ENCODE measurements at regions not wholly inside any gene's neighbourhood (a gene's known extent, or its start where the extent isn't known, plus 50 kb on each side); places are given as distances from the start of the nearest gene placed in this dataset.

GRCh38 chr3:3627114-3627513, 172.1 kb upstream of the LRRN1 start:
- DNase-seq, result no peak

- DNase-seq, result no peak
Observed at GRCh38 chr3:3625544-3626271, 173.5 kb upstream of the LRRN1 start.

GRCh38 chr3:3619815-3620214, 179.4 kb upstream of the LRRN1 start:
- no peak for DNase-seq

- no peak for DNase-seq
Observed at GRCh38 chr3:3618623-3619022, 180.6 kb upstream of the LRRN1 start.

- DNase-seq, result no peak
Observed at GRCh38 chr3:3615533-3615932, 183.7 kb upstream of the LRRN1 start.

- DNase-seq, result no peak
Observed at GRCh38 chr3:3610581-3611298, 188.5 kb upstream of the LRRN1 start.

- no peak for DNase-seq
Observed at GRCh38 chr3:3606321-3606720, 192.9 kb upstream of the LRRN1 start.

GRCh38 chr3:3605226-3605625, 194.0 kb upstream of the LRRN1 start:
- DNase-seq, result no peak

- no peak for DNase-seq
Observed at GRCh38 chr3:3603351-3603750, 195.9 kb upstream of the LRRN1 start.

- DNase-seq, result no peak
Observed at GRCh38 chr3:3600665-3601340, 198.4 kb upstream of the LRRN1 start.

- no peak for DNase-seq
Observed at GRCh38 chr3:3599016-3599415, 200.2 kb upstream of the LRRN1 start.

- DNase-seq, result no peak
Observed at GRCh38 chr3:3594986-3595385, 204.2 kb upstream of the LRRN1 start.

- DNase-seq, result no peak
Observed at GRCh38 chr3:3589715-3590130, 209.5 kb upstream of the LRRN1 start.

GRCh38 chr3:3587647-3587972, 211.6 kb upstream of the LRRN1 start:
- no peak for DNase-seq

- DNase-seq, result no peak
Observed at GRCh38 chr3:3586843-3587646, 212.2 kb upstream of the LRRN1 start.

GRCh38 chr3:3586336-3586735, 212.9 kb upstream of the LRRN1 start:
- DNase-seq, result no peak

- DNase-seq, result no peak
Observed at GRCh38 chr3:3579658-3580057, 219.6 kb upstream of the LRRN1 start.

GRCh38 chr3:3578718-3579117, 220.5 kb upstream of the LRRN1 start:
- no peak for DNase-seq

GRCh38 chr3:3577823-3578222, 221.4 kb upstream of the LRRN1 start:
- DNase-seq, result no peak

- DNase-seq, result no peak
Observed at GRCh38 chr3:3573341-3573740, 225.9 kb upstream of the LRRN1 start.

GRCh38 chr3:3560591-3561311, 238.5 kb upstream of the LRRN1 start:
- DNase-seq, result no peak

GRCh38 chr3:3559786-3560185, 239.4 kb upstream of the LRRN1 start:
- DNase-seq, result no peak

- no peak for DNase-seq
Observed at GRCh38 chr3:3556078-3556477, 243.2 kb upstream of the LRRN1 start.
